HG03097 (cell line): ENCODE measurements at regions not wholly inside any gene's neighbourhood (a gene's known extent, or its start where the extent isn't known, plus 50 kb on each side); places are given as distances from the start of the nearest gene placed in this dataset.
"Not testable (repeated sequence)": the region's sequence is repeated elsewhere in the genome, so short reads cannot be mapped to it uniquely, and the experiment has no call there.

Experiments used
- ATAC-seq: cut with Tn5 transposase; IDR thresholded peaks from one replicate; pipeline ENCODE4 v1.9.1; 2021; ENCODE audit not compliant: unreplicated experiment, low FRiP score

- no peak for ATAC-seq
Measured at GRCh38 chr6:71810880-71811279, 75.5 kb upstream of the RIMS1 start.

GRCh38 chr6:71822625-71823024, 63.7 kb upstream of the RIMS1 start:
- ATAC-seq, result no peak

GRCh38 chr6:71832110-71832764, 54.1 kb upstream of the RIMS1 start:
- ATAC-seq, result not testable (repeated sequence)
